GM12878 (cell line): ENCODE measurements at regions not wholly inside any gene's neighbourhood (a gene's known extent, or its start where the extent isn't known, plus 50 kb on each side); places are given as distances from the start of the nearest gene placed in this dataset.

Experiments used
- ATAC-seq: fragments of 200-7000 bp; cut with Tn5 transposase; 3 replicates; pipeline ENCODE4 v1.9.1; 2020; ENCODE audit warnings: mild to moderate bottlenecking, moderate library complexity
- BruUV-seq: library from RNA; stranded (reverse); fragments of 400-500 nt; replicated peaks from 2 replicates; lab custom pipeline; 2021; lab: Mats Ljungman, UMichigan
- CTCF ChIA-PET: fragments of 300-600 bp; sonication (Branson Sonifier 250); formaldehyde crosslinking; extraction: SDS; loops from one replicate; lab custom pipeline; 2021; ENCODE audit warnings: inconsistent platforms; lab: Yijun Ruan, JAX
- POLR2A ChIA-PET: fragments of 350-600 bp; formaldehyde crosslinking; extraction: SDS; loops from one replicate; lab custom pipeline; 2021; ENCODE audit warnings: inconsistent platforms; lab: Charles Lee
- RAD21 ChIA-PET: fragments of 300-600 bp; sonication (Branson Sonifier 250); formaldehyde crosslinking; loops from one replicate; lab custom pipeline; 2023; ENCODE audit warnings: antibody characterized with exemption; ENCODE audit not compliant: unreplicated experiment; lab: Charles Lee
- SMC1A ChIA-PET: fragments of 300-600 bp; sonication (Branson Sonifier 250); formaldehyde crosslinking; loops from one replicate; lab custom pipeline; 2023; ENCODE audit not compliant: unreplicated experiment, uncharacterized antibody; lab: Charles Lee
- DNase-seq: peaks from one replicate; pipeline ENCODE4 v3.0.0-alpha.2; 2011; ENCODE audit warnings: low read depth, low spot score
- FAIRE-seq: peaks from 3 replicates; lab custom pipeline; 2011; peaks lifted over from hg19 to GRCh38; lab: Jason Lieb, UNC
- H2AFZ ChIP-seq: 2 replicates; pipeline ENCODE4 v1.6.0; 2011; ENCODE audit warnings: low read depth, low read length, control low read depth; ENCODE audit not compliant: control insufficient read depth
- H3K27ac ChIP-seq: 2 replicates; pipeline ENCODE4 v1.5.1; 2011; ENCODE audit warnings: control low read depth; ENCODE audit not compliant: control insufficient read depth, insufficient read depth
- H3K27me3 ChIP-seq, 2 experiments: replicated peaks in 1 of 2; 2 replicates each; pipeline versions ENCODE4 v1.6.0 to v1.6.1; 2011; ENCODE audit warnings: low read length in 1 of 2; ENCODE audit not compliant: control insufficient read depth in 2 of 2, insufficient read depth in 2 of 2
- H3K36me3 ChIP-seq, 2 experiments: 2 replicates each; pipeline ENCODE4 v1.5.1; 2011; ENCODE audit warnings: low read length in 1 of 2; ENCODE audit not compliant: control insufficient read depth in 2 of 2, insufficient read depth in 2 of 2
- H3K4me1 ChIP-seq: 2 replicates; pipeline ENCODE4 v1.6.1; 2011; ENCODE audit warnings: mild to moderate bottlenecking, low read length, moderate library complexity, mixed read lengths; ENCODE audit not compliant: control insufficient read depth, insufficient read depth
- H3K4me2 ChIP-seq: 2 replicates; pipeline ENCODE4 v1.6.0; 2011; ENCODE audit warnings: control low read depth; ENCODE audit not compliant: control insufficient read depth, insufficient read depth
- H3K4me3 ChIP-seq: fragments of 200-600 bp; sonication (generic); 2 replicates; pipeline ENCODE4 v1.5.1; 2016
- H3K79me2 ChIP-seq: 2 replicates; pipeline ENCODE4 v1.6.0; 2011; ENCODE audit warnings: low read length; ENCODE audit not compliant: control insufficient read depth, insufficient read depth
- H3K9ac ChIP-seq: 2 replicates; pipeline ENCODE4 v1.8.0; 2011; ENCODE audit warnings: low read length, control low read depth, mixed read lengths; ENCODE audit not compliant: control insufficient read depth, insufficient read depth
- H3K9me3 ChIP-seq: replicated peaks from 3 replicates; pipeline ENCODE4 v1.5.1; 2011; ENCODE audit warnings: mild to moderate bottlenecking, low read length; ENCODE audit not compliant: control insufficient read depth, insufficient read depth
- H4K20me1 ChIP-seq: 2 replicates; pipeline ENCODE4 v1.6.0; 2011; ENCODE audit not compliant: control insufficient read depth, insufficient read depth
- ATF2 ChIP-seq: IDR thresholded peaks from 2 replicates; pipeline ENCODE4 v1.6.1; 2012; ENCODE audit warnings: low read length, inconsistent platforms
- CBFB ChIP-seq: IDR thresholded peaks from 2 replicates; pipeline ENCODE4 v1.6.1; 2016; ENCODE audit warnings: antibody characterized with exemption, low read depth
- EZH2 ChIP-seq: IDR thresholded peaks from 2 replicates; pipeline ENCODE4 v1.6.1; 2012; ENCODE audit warnings: low read depth, mild to moderate bottlenecking, control low read depth, inconsistent platforms, low read length, borderline replicate concordance; ENCODE audit not compliant: control insufficient read depth
- FOXM1 ChIP-seq: IDR thresholded peaks from 2 replicates; pipeline ENCODE4 v1.6.1; 2012; ENCODE audit warnings: low read depth, mild to moderate bottlenecking, inconsistent platforms, low read length, moderate library complexity
- GATAD2B ChIP-seq: fragments of 450-650 bp; conservative IDR thresholded peaks from 2 replicates; pipeline ENCODE4 v1.6.1; 2017; ENCODE audit warnings: low read depth, mild to moderate bottlenecking, moderate library complexity
- KAT2A ChIP-seq: conservative IDR thresholded peaks from 2 replicates; pipeline ENCODE4 v1.6.1; 2011; ENCODE audit warnings: low read depth, low read length; ENCODE audit not compliant: control insufficient read depth
- LARP7 ChIP-seq: fragments of 450-650 bp; IDR thresholded peaks from 2 replicates; pipeline ENCODE4 v1.6.1; 2017; ENCODE audit warnings: mild to moderate bottlenecking
- MYB ChIP-seq: fragments of 150-350 bp; IDR thresholded peaks from 2 replicates; pipeline ENCODE4 v1.6.1; 2014; ENCODE audit warnings: mild to moderate bottlenecking, low read depth, low read length, borderline replicate concordance
- NFIC ChIP-seq: IDR thresholded peaks from 2 replicates; pipeline ENCODE4 v1.6.1; 2012; ENCODE audit warnings: low read depth, mild to moderate bottlenecking, inconsistent platforms, low read length, moderate library complexity
- NFYB ChIP-seq: IDR thresholded peaks from 2 replicates; pipeline ENCODE4 v1.6.1; 2011; ENCODE audit warnings: low read depth, mild to moderate bottlenecking, low read length, improper control_type of control experiment, moderate library complexity; ENCODE audit not compliant: insufficient read depth
- RAD21 ChIP-seq: IDR thresholded peaks from 2 replicates; pipeline ENCODE4 v1.6.1; 2011; ENCODE audit warnings: mild to moderate bottlenecking, low read depth, low read length, moderate library complexity; ENCODE audit not compliant: insufficient read depth
- SIX5 ChIP-seq: IDR thresholded peaks from 2 replicates; pipeline ENCODE4 v1.6.1; 2011; ENCODE audit warnings: mild to moderate bottlenecking, low read depth, low read length, moderate library complexity; ENCODE audit not compliant: severe bottlenecking
- YY1 ChIP-seq: IDR thresholded peaks from 2 replicates; pipeline ENCODE4 v1.6.1; 2011; ENCODE audit warnings: low read depth, mild to moderate bottlenecking, low read length
- ZBED1 ChIP-seq: IDR thresholded peaks from 2 replicates; pipeline ENCODE4 v1.6.1; 2016; ENCODE audit warnings: borderline replicate concordance
- ZNF622 ChIP-seq: fragments of 450-650 bp; IDR thresholded peaks from 2 replicates; pipeline ENCODE4 v1.6.1; 2017; ENCODE audit warnings: mild to moderate bottlenecking, inconsistent platforms
- WGBS: methylation state at CpG from one replicate; pipeline ENCODE4 v1.1.6; 2016; ENCODE audit warnings: low lambda C conversion rate; ENCODE audit not compliant: insufficient replicate concordance, insufficient coverage; ENCODE audit errors: missing lambda C conversion rate; 5-methylcytosine and 5-hydroxymethylcytosine counted together
- in situ Hi-C: fragments of 300-500 bp; cut with MboI; formaldehyde crosslinking; loops from 9 replicates; pipeline ENCODE4 v1.14.3; 2018; ENCODE audit warnings: mixed read lengths
- intact Hi-C: fragments of 100-400 bp; cut with micrococcal nuclease; formaldehyde crosslinking; loops from one replicate; pipeline ENCODE4 v1.14.2; 2022; ENCODE audit not compliant: unreplicated experiment
- TF ChIP-seq, protein P1 (sequence below): fragments of 450-650 bp; IDR thresholded peaks from 2 replicates; pipeline ENCODE4 v1.6.1; 2016; ENCODE audit warnings: mild to moderate bottlenecking
- TF ChIP-seq, protein P2 (sequence below): IDR thresholded peaks from 2 replicates; pipeline ENCODE4 v1.6.1; 2012; ENCODE audit warnings: low read depth, low read length, improper control_type of control experiment

DNA sequence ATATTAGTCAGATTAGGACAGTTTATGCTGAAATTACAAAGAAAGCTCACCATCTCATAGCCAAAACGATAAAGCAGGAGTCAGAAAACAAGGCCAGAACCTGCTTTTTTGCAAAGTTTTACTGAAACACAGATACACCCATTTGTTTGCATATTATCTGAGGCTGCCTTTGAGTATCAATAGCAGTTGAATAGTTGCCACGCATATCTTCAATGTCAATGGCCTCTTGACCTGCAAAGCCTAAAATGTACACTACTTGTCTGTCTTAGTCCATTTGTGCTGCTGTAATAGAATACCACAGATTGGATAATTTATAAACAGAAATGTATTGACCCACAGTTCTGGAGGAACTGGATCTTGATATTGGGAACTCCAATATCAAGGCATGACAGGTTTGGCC lies 94.1 kb upstream of the NT5E start (continued):
- no peak for TF ChIP-seq ATF2

DNA sequence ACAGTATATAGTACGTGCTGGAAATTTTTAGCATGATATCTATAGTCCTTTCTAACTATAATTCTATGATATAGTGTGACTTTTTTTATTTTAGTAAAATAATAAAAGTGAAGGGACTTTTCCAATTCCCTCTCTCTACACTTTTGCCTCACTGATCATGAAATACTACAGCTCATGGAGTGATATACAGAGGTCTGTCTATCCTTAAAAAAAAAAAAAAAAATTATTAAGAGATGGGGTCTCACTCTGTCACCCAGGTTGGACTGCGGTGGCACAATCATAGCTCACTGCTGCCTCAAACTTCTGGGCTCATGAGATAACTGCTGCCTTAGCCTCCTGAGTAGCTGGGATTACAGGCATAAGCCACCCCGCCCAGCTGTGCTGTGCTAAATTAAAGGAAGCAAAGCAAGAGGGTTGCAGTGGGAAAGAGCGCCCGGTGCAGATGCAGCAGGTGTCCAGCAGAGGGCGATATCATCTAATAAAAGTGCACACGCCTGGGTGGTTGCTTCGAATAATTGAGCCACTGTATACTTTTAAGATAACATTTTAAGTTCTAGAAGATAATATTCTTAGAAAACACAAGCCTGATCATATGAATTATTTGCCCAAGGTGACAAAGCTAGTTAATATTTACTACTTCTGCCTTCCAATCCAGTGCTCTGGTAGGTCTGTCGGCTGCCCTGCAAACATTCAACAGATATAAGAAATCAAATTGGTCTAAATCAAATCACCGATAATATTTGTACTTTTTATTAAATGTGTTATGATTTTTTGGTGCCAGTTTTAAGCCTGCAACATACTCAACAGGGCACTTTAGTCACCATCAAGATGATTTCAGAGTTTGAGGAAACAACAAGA lies 94.9 kb upstream of the NT5E start:
- intact Hi-C loops: loop anchor here (1.0 kb wide), 3 partner anchors 94 to 182 kb away; no protein-coding TSS in a partner anchor
- no peak overlapping the region for H3K4me3 ChIP-seq
- no peaks in the 10 kb centered on the region for H4K20me1 ChIP-seq
- H3K9ac ChIP-seq: no peak overlapping the region
- FAIRE-seq: peak; percentile 66
- SMC1A ChIA-PET: interaction anchor here (0.6 to 6.1 kb wide), 24 partner anchors 10 to 324 kb away, joined by 3 to 162 read pairs (median 4); partner anchors contain the start of gene SYNCRIP
- POLR2A ChIA-PET: no interaction called here
- peak; percentile 25 for DNase-seq
- H3K79me2 ChIP-seq: no peaks in the 10 kb centered on the region
- CTCF ChIA-PET: interaction anchor here (0.6 to 5.9 kb wide), 28 partner anchors 11 to 1402 kb away, joined by 3 to 217 read pairs (median 4); partner anchors contain the start of gene NT5E
- no peaks in the 10 kb centered on the region for H3K27me3 ChIP-seq
- no peak overlapping the region for H3K4me2 ChIP-seq
- peak; percentile 99 for ATAC-seq
- no peak overlapping the region for H3K27ac ChIP-seq
- in situ Hi-C loops: loop anchor here (5.0 kb wide), 1 partner anchor 127 kb away; no protein-coding TSS in a partner anchor
- BruUV-seq: no TSS peak
- RAD21 ChIA-PET: interaction anchor here (0.7 to 5.1 kb wide), 15 partner anchors 33 to 1352 kb away, joined by 3 to 113 read pairs (median 5); partner anchors contain the start of gene NT5E
- no peaks in the 10 kb centered on the region for H3K36me3 ChIP-seq
- no peaks in the 10 kb centered on the region for H3K4me1 ChIP-seq
- WGBS: 35% methylated on average over 10 of the region's 10 CpGs
- no peaks in the 10 kb centered on the region for H3K9me3 ChIP-seq
- no peak overlapping the region for H2AFZ ChIP-seq
- TF ChIP-seq NFYB (no peak), EZH2 (no peak), RAD21 (peak; percentile 96), GATAD2B (no peak), LARP7 (no peak), MYB (no peak), YY1 (0 out of 2 replicates have a peak, but pooled peaks have one; percentile 20), ZBED1 (no peak), SIX5 (no peak), NFIC (no peak), CBFB (no peak), ZNF622 (no peak), KAT2A (no peak), FOXM1 (no peak)
- TF ChIP-seq, protein P1, sequence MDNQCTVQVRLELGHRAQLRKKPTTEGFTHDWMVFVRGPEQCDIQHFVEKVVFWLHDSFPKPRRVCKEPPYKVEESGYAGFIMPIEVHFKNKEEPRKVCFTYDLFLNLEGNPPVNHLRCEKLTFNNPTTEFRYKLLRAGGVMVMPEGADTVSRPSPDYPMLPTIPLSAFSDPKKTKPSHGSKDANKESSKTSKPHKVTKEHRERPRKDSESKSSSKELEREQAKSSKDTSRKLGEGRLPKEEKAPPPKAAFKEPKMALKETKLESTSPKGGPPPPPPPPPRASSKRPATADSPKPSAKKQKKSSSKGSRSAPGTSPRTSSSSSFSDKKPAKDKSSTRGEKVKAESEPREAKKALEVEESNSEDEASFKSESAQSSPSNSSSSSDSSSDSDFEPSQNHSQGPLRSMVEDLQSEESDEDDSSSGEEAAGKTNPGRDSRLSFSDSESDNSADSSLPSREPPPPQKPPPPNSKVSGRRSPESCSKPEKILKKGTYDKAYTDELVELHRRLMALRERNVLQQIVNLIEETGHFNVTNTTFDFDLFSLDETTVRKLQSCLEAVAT: 0 out of 2 replicates have a peak, but pooled peaks have one; percentile 31
- TF ChIP-seq, protein P2, sequence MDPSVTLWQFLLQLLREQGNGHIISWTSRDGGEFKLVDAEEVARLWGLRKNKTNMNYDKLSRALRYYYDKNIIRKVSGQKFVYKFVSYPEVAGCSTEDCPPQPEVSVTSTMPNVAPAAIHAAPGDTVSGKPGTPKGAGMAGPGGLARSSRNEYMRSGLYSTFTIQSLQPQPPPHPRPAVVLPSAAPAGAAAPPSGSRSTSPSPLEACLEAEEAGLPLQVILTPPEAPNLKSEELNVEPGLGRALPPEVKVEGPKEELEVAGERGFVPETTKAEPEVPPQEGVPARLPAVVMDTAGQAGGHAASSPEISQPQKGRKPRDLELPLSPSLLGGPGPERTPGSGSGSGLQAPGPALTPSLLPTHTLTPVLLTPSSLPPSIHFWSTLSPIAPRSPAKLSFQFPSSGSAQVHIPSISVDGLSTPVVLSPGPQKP: no peak
